GM12878 (cell line): ENCODE measurements at regions not wholly inside any gene's neighbourhood (a gene's known extent, or its start where the extent isn't known, plus 50 kb on each side); places are given as distances from the start of the nearest gene placed in this dataset.

Experiments
- ATAC-seq: fragments of 200-7000 bp; cut with Tn5 transposase; 3 replicates; pipeline ENCODE4 v1.9.1; 2020; ENCODE audit warnings: mild to moderate bottlenecking, moderate library complexity
- BruUV-seq: library from RNA; stranded (reverse); fragments of 400-500 nt; replicated peaks from 2 replicates; lab custom pipeline; 2021; lab: Mats Ljungman, UMichigan
- CTCF ChIA-PET: fragments of 300-600 bp; sonication (Branson Sonifier 250); formaldehyde crosslinking; extraction: SDS; loops from one replicate; lab custom pipeline; 2021; ENCODE audit warnings: inconsistent platforms; lab: Yijun Ruan, JAX
- POLR2A ChIA-PET: fragments of 350-600 bp; formaldehyde crosslinking; extraction: SDS; loops from one replicate; lab custom pipeline; 2021; ENCODE audit warnings: inconsistent platforms; lab: Charles Lee
- RAD21 ChIA-PET: fragments of 300-600 bp; sonication (Branson Sonifier 250); formaldehyde crosslinking; loops from one replicate; lab custom pipeline; 2023; ENCODE audit warnings: antibody characterized with exemption; ENCODE audit not compliant: unreplicated experiment; lab: Charles Lee
- SMC1A ChIA-PET: fragments of 300-600 bp; sonication (Branson Sonifier 250); formaldehyde crosslinking; loops from one replicate; lab custom pipeline; 2023; ENCODE audit not compliant: unreplicated experiment, uncharacterized antibody; lab: Charles Lee
- DNase-seq: peaks from one replicate; pipeline ENCODE4 v3.0.0-alpha.2; 2011; ENCODE audit warnings: low read depth, low spot score
- FAIRE-seq: peaks from 3 replicates; lab custom pipeline; 2011; peaks lifted over from hg19 to GRCh38; lab: Jason Lieb, UNC
- H2AFZ ChIP-seq: 2 replicates; pipeline ENCODE4 v1.6.0; 2011; ENCODE audit warnings: low read depth, low read length, control low read depth; ENCODE audit not compliant: control insufficient read depth
- H3K27ac ChIP-seq: 2 replicates; pipeline ENCODE4 v1.5.1; 2011; ENCODE audit warnings: control low read depth; ENCODE audit not compliant: control insufficient read depth, insufficient read depth
- H3K27me3 ChIP-seq, 2 experiments: replicated peaks in 1 of 2; 2 replicates each; pipeline versions ENCODE4 v1.6.0 to v1.6.1; 2011; ENCODE audit warnings: low read length in 1 of 2; ENCODE audit not compliant: control insufficient read depth in 2 of 2, insufficient read depth in 2 of 2
- H3K36me3 ChIP-seq, 2 experiments: 2 replicates each; pipeline ENCODE4 v1.5.1; 2011; ENCODE audit warnings: low read length in 1 of 2; ENCODE audit not compliant: control insufficient read depth in 2 of 2, insufficient read depth in 2 of 2
- H3K4me1 ChIP-seq: 2 replicates; pipeline ENCODE4 v1.6.1; 2011; ENCODE audit warnings: mild to moderate bottlenecking, low read length, moderate library complexity, mixed read lengths; ENCODE audit not compliant: control insufficient read depth, insufficient read depth
- H3K4me2 ChIP-seq: 2 replicates; pipeline ENCODE4 v1.6.0; 2011; ENCODE audit warnings: control low read depth; ENCODE audit not compliant: control insufficient read depth, insufficient read depth
- H3K4me3 ChIP-seq: fragments of 200-600 bp; sonication (generic); 2 replicates; pipeline ENCODE4 v1.5.1; 2016
- H3K79me2 ChIP-seq: 2 replicates; pipeline ENCODE4 v1.6.0; 2011; ENCODE audit warnings: low read length; ENCODE audit not compliant: control insufficient read depth, insufficient read depth
- H3K9ac ChIP-seq: 2 replicates; pipeline ENCODE4 v1.8.0; 2011; ENCODE audit warnings: low read length, control low read depth, mixed read lengths; ENCODE audit not compliant: control insufficient read depth, insufficient read depth
- H3K9me3 ChIP-seq: replicated peaks from 3 replicates; pipeline ENCODE4 v1.5.1; 2011; ENCODE audit warnings: mild to moderate bottlenecking, low read length; ENCODE audit not compliant: control insufficient read depth, insufficient read depth
- H4K20me1 ChIP-seq: 2 replicates; pipeline ENCODE4 v1.6.0; 2011; ENCODE audit not compliant: control insufficient read depth, insufficient read depth
- CBFB ChIP-seq: IDR thresholded peaks from 2 replicates; pipeline ENCODE4 v1.6.1; 2016; ENCODE audit warnings: antibody characterized with exemption, low read depth
- CREB1 ChIP-seq: IDR thresholded peaks from 2 replicates; pipeline ENCODE4 v1.6.1; 2012; ENCODE audit warnings: low read depth, mild to moderate bottlenecking, inconsistent platforms
- EZH2 ChIP-seq: IDR thresholded peaks from 2 replicates; pipeline ENCODE4 v1.6.1; 2012; ENCODE audit warnings: low read depth, mild to moderate bottlenecking, control low read depth, inconsistent platforms, low read length, borderline replicate concordance; ENCODE audit not compliant: control insufficient read depth
- FOS ChIP-seq: IDR thresholded peaks from 3 replicates; pipeline ENCODE4 v1.6.1; 2011; ENCODE audit warnings: borderline replicate concordance; ENCODE audit not compliant: insufficient read length; ENCODE audit errors: extremely low read depth
- HCFC1 ChIP-seq: fragments of 150-350 bp; IDR thresholded peaks from 2 replicates; pipeline ENCODE4 v1.6.1; 2014; ENCODE audit warnings: low read length
- IKZF1 ChIP-seq: fragments of 450-650 bp; conservative IDR thresholded peaks from 2 replicates; pipeline ENCODE4 v1.6.1; 2017; ENCODE audit warnings: antibody characterized with exemption, mild to moderate bottlenecking
- MAX ChIP-seq: IDR thresholded peaks from 2 replicates; pipeline ENCODE4 v1.6.1; 2012; ENCODE audit warnings: low read depth, low read length, improper control_type of control experiment
- MEF2A ChIP-seq: IDR thresholded peaks from 2 replicates; pipeline ENCODE4 v1.6.1; 2011; ENCODE audit warnings: low read depth, mild to moderate bottlenecking, low read length, moderate library complexity; ENCODE audit not compliant: insufficient read depth
- NBN ChIP-seq: fragments of 450-650 bp; IDR thresholded peaks from 2 replicates; pipeline ENCODE4 v1.6.1; 2016
- RAD51 ChIP-seq: fragments of 450-650 bp; IDR thresholded peaks from 2 replicates; pipeline ENCODE4 v1.6.1; 2016; ENCODE audit warnings: moderate library complexity, mild to moderate bottlenecking, inconsistent platforms
- RB1 ChIP-seq: fragments of 450-650 bp; formaldehyde crosslinking; IDR thresholded peaks from 2 replicates; pipeline ENCODE4 v1.6.1; 2017; ENCODE audit warnings: mild to moderate bottlenecking, borderline replicate concordance
- SIX5 ChIP-seq: IDR thresholded peaks from 2 replicates; pipeline ENCODE4 v1.6.1; 2011; ENCODE audit warnings: mild to moderate bottlenecking, low read depth, low read length, moderate library complexity; ENCODE audit not compliant: severe bottlenecking
- SPI1 ChIP-seq: IDR thresholded peaks from 2 replicates; pipeline ENCODE4 v1.6.1; 2011; ENCODE audit warnings: low read depth, mild to moderate bottlenecking, low read length, moderate library complexity, borderline replicate concordance; ENCODE audit not compliant: insufficient read depth
- TCF12 ChIP-seq: IDR thresholded peaks from 2 replicates; pipeline ENCODE4 v1.6.1; 2011; ENCODE audit warnings: low read depth, mild to moderate bottlenecking, low read length
- ZBED1 ChIP-seq: IDR thresholded peaks from 2 replicates; pipeline ENCODE4 v1.6.1; 2016; ENCODE audit warnings: borderline replicate concordance
- ZNF384 ChIP-seq: IDR thresholded peaks from 2 replicates; pipeline ENCODE4 v1.6.1; 2012; ENCODE audit warnings: low read depth, mild to moderate bottlenecking, low read length, improper control_type of control experiment, borderline replicate concordance
- WGBS: methylation state at CpG from one replicate; pipeline ENCODE4 v1.1.6; 2016; ENCODE audit warnings: low lambda C conversion rate; ENCODE audit not compliant: insufficient replicate concordance, insufficient coverage; ENCODE audit errors: missing lambda C conversion rate; 5-methylcytosine and 5-hydroxymethylcytosine counted together
- in situ Hi-C: fragments of 300-500 bp; cut with MboI; formaldehyde crosslinking; loops from 9 replicates; pipeline ENCODE4 v1.14.3; 2018; ENCODE audit warnings: mixed read lengths
- intact Hi-C: fragments of 100-400 bp; cut with micrococcal nuclease; formaldehyde crosslinking; loops from one replicate; pipeline ENCODE4 v1.14.2; 2022; ENCODE audit not compliant: unreplicated experiment
- TF ChIP-seq, protein P1 (sequence below): fragments of 450-650 bp; formaldehyde crosslinking; IDR thresholded peaks from 2 replicates; pipeline ENCODE4 v1.4.0; 2022; ENCODE audit warnings: mild to moderate bottlenecking, moderate library complexity
- TF ChIP-seq, protein P2 (sequence below), 3 experiments: IDR thresholded peaks in 2 of 3; conservative IDR thresholded peaks in 1 of 3; 2 replicates each; pipeline ENCODE4 v1.5.1; 2011; ENCODE audit warnings: low read depth in 3 of 3, low read length in 3 of 3, mild to moderate bottlenecking in 3 of 3, control low read depth in 2 of 3, moderate library complexity in 2 of 3, inconsistent platforms in 1 of 3, mixed read lengths in 1 of 3; ENCODE audit not compliant: control insufficient read depth in 2 of 3, insufficient read depth in 1 of 3; ENCODE audit errors: extremely low read depth in 1 of 3

- TF ChIP-seq MEF2A (no peak), EZH2 (no peak), NBN (peak; percentile 38; the same call in 1 of the 2 replicates)
Observed at GRCh38 chr12:11576104-11576503, 73.4 kb upstream of the ETV6 start (continued).

DNA sequence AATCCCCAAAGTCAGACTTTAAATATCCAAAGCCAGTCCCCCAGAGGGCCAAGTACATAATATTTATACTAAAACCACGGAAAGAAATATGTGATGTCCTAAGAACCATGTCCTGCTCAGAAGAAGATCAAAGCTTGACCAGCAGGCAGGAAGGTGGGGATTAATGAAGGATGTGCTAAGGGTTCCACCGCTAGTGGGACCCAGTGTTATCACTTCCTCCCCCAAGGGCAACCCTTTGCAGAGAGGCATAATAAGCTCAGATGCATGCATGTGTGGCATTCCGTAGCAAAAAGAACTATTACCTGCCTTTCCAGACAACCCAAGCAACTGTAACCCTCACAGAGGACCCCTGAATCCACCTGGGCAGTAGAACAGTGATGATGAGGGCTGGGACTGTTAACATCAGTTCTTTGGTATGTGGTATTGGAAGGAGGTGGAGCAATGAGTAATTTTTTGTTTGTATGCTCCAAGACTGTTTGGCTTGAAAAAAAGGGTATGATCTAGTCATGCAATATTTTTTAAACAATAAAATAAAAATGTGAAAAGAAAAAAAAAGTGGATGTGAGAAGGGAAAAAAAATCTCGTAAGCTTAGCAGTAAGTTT lies 71.7 kb upstream of the ETV6 start:
- 68% methylated on average over 4 of the region's 4 CpGs for WGBS
- BruUV-seq, result TSS peak; percentile 88
- Histone ChIP-seq H3K4me2 (peak overlapping the region; percentile 51), H3K27ac (peak overlapping the region; percentile 89), H3K36me3 (no peaks in the 10 kb centered on the region), H3K27me3 (no peaks in the 10 kb centered on the region), H3K9me3 (peaks cover 18% of the 10 kb centered on the region), H2AFZ (no peak overlapping the region), H3K9ac (peak overlapping the region; percentile 37; the same call in 1 of the 2 replicates), H3K4me1 (peaks cover 43% of the 10 kb centered on the region), H4K20me1 (no peaks in the 10 kb centered on the region), H3K4me3 (peak overlapping the region; percentile 19; the same call in 1 of the 2 replicates), H3K79me2 (no peaks in the 10 kb centered on the region; the same call in none of the 2 replicates)
- POLR2A ChIA-PET, result interaction anchor here (0.6 to 4.1 kb wide), 11 partner anchors 8 to 1822 kb away, joined by 4 to 64 read pairs (median 6); no protein-coding TSS in a partner anchor
- CTCF ChIA-PET, result interaction anchor here (0.8 to 10.6 kb wide), 15 partner anchors 8 to 456 kb away, joined by 3 to 278 read pairs (median 5); partner anchors contain the start of gene ETV6
- in situ Hi-C loops (loop anchor here (5.0 kb wide), 1 partner anchor 185 kb away; no protein-coding TSS in a partner anchor), intact Hi-C loops (loop anchor here (1.0 to 5.0 kb wide), 6 partner anchors 8 to 1145 kb away; no protein-coding TSS in a partner anchor)
- DNase-seq (no peak), ATAC-seq (peak; percentile 39), FAIRE-seq (no peak)
- RAD21 ChIA-PET, result interaction anchor here (0.6 to 7.9 kb wide), 18 partner anchors 8 to 456 kb away, joined by 3 to 322 read pairs (median 10); partner anchors contain the start of gene ETV6
- SMC1A ChIA-PET, result interaction anchor here (1.0 to 11.5 kb wide), 19 partner anchors 8 to 457 kb away, joined by 3 to 225 read pairs (median 24); partner anchors contain the start of gene ETV6
- peak; percentile 67; the same call in 1 of the 2 replicates for TF ChIP-seq SPI1
- no peak for TF ChIP-seq ZBED1
- 0 out of 2 replicates have a peak, but pooled peaks have one; percentile 18 for TF ChIP-seq CREB1
- no peak for TF ChIP-seq MAX
- TF ChIP-seq SIX5, result no peak
- TF ChIP-seq FOS, result no peak
- TF ChIP-seq IKZF1, result no peak
- no peak for TF ChIP-seq ZNF384
- TF ChIP-seq, protein P1, sequence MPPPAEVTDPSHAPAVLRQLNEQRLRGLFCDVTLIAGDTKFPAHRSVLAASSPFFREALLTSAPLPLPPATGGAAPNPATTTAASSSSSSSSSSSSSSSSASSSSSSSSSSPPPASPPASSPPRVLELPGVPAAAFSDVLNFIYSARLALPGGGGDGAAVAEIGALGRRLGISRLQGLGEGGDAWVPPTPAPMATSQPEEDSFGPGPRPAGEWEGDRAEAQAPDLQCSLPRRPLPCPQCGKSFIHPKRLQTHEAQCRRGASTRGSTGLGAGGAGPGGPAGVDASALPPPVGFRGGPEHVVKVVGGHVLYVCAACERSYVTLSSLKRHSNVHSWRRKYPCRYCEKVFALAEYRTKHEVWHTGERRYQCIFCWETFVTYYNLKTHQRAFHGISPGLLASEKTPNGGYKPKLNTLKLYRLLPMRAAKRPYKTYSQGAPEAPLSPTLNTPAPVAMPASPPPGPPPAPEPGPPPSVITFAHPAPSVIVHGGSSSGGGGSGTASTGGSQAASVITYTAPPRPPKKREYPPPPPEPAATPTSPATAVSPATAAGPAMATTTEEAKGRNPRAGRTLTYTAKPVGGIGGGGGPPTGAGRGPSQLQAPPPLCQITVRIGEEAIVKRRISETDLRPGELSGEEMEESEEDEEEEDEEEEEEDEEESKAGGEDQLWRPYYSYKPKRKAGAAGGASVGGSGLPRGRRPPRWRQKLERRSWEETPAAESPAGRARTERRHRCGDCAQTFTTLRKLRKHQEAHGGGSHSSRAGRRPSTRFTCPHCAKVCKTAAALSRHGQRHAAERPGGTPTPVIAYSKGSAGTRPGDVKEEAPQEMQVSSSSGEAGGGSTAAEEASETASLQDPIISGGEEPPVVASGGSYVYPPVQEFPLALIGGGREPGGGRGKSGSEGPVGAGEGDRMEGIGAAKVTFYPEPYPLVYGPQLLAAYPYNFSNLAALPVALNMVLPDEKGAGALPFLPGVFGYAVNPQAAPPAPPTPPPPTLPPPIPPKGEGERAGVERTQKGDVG, result 0 out of 2 replicates have a peak, but pooled peaks have one; percentile 67
- no peak for TF ChIP-seq RB1
- TF ChIP-seq CBFB, result no peak
- TF ChIP-seq, protein P2, sequence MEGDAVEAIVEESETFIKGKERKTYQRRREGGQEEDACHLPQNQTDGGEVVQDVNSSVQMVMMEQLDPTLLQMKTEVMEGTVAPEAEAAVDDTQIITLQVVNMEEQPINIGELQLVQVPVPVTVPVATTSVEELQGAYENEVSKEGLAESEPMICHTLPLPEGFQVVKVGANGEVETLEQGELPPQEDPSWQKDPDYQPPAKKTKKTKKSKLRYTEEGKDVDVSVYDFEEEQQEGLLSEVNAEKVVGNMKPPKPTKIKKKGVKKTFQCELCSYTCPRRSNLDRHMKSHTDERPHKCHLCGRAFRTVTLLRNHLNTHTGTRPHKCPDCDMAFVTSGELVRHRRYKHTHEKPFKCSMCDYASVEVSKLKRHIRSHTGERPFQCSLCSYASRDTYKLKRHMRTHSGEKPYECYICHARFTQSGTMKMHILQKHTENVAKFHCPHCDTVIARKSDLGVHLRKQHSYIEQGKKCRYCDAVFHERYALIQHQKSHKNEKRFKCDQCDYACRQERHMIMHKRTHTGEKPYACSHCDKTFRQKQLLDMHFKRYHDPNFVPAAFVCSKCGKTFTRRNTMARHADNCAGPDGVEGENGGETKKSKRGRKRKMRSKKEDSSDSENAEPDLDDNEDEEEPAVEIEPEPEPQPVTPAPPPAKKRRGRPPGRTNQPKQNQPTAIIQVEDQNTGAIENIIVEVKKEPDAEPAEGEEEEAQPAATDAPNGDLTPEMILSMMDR (IDR thresholded peaks at IDR 0.05 in 2 of 3, conservative IDR thresholded peaks at IDR 0.05 in 1 of 3; ENCODE audit: control insufficient read depth in 2 of 3, extremely low read depth in 1 of 3, insufficient read depth in 1 of 3, low read depth in 3 of 3, low read length in 3 of 3), result peak; percentile 14 to 20 (median 16); a peak in 1 of 6 replicates
- no peak for TF ChIP-seq RAD51
- TF ChIP-seq TCF12, result no peak
- no peak for TF ChIP-seq HCFC1
